HG03039 (cell line): ENCODE measurements at regions not wholly inside any gene's neighbourhood (a gene's known extent, or its start where the extent isn't known, plus 50 kb on each side); places are given as distances from the start of the nearest gene placed in this dataset.

Source experiments
- ATAC-seq: cut with Tn5 transposase; IDR thresholded peaks from one replicate; pipeline ENCODE4 v1.9.1; 2021; ENCODE audit warnings: mild to moderate bottlenecking, moderate library complexity; ENCODE audit not compliant: unreplicated experiment

GRCh38 chr13:110773480-110773879 lies 60.0 kb downstream of the ING1 start:
- ATAC-seq = no peak

DNA sequence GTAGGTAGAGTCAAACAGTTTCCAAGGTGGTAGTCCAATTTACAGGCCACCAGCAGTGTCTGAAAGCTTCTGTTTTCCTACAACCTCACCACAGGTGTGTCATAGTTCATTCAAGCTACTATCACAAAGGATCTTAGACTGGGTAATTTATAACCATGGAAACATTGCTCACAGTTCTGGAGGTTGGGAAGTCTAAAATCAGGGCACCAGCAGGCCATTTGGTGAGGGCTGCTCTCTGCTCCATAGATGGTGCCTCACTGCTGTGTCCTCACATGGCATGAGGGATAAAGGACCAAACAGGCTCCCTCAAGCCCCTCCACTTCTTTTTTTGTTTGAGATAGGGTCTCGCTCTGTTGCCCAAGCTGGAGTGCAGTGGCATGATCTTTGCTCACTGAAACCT lies 60.6 kb downstream of the ING1 start:
- no peak for ATAC-seq

- ATAC-seq = no peak
These were observed 61.0 kb downstream of the ING1 start for GRCh38 chr13:110774490-110774889.

GRCh38 chr13:110775576-110775975 lies 62.1 kb downstream of the ING1 start:
- no peak for ATAC-seq

DNA sequence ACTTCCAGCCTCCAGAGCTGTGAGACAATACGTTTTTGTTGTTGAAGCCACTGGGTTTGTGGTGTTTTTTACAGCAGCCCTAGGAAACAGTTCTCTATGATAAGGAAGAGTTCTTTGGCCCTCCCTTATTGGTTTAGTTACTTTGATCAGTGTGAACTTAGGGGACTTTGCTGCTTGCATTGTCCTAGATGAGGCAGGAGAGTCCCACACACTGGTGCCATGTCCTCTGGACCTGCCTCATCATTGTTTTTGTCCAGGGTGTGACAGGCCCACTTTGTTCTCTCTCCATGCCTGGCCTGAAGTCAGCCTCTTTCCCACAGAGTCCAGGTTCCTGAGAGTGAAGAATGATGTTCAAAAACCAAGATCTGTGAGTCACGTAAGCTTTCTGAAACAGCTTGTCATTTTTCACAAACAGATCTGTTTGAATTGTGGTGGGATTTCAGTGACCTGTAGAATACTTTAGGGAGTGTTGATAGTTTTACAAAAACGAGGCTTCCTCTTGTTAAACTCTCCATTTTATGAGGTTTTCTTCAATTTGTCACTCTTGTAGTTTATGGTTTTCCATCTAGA lies 63.8 kb downstream of the ING1 start:
- no peak for ATAC-seq

DNA sequence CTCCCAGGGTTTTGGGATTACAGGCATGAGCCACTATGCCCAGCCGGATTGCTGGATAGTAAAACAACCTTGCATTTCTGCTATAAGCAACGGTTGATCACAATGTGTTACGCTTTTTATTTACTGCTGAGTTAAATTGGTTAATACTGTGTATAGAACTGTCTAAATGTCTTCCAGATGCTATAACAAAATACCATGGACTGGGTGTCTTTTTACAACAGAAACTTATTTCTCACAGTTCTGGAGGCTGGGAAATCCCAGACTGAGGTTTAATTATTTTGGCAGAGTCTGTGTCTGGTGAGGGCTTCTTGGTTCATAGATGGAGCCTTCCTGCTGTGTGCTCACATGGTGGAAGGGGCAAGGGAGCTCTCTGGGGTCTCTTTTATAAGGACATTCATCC lies 65.5 kb downstream of the ING1 start:
- no peak for ATAC-seq

DNA sequence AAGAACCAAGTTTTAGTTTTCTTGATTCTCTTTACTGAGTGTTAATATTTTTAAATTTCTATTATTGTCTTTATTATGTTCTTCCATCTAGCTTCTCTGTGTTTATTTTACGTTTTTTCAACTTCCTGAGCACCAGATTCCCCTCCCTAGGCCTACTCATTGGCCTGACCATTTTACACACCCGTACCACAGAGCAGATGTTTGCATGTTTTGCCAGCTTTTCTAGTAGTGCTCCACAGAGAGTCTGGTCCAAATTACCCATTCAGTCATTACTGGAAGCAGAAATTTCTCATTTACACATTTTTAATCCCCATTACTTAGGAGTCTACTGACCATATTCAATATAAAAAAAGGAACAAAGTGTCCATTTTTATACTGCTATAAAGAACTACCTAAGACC lies 66.9 kb downstream of the ING1 start:
- no peak for ATAC-seq

GRCh38 chr13:110782185-110782584 lies 68.7 kb downstream of the ING1 start:
- ATAC-seq = no peak

GRCh38 chr13:110784704-110785103 lies 71.2 kb downstream of the ING1 start:
- ATAC-seq = no peak

DNA sequence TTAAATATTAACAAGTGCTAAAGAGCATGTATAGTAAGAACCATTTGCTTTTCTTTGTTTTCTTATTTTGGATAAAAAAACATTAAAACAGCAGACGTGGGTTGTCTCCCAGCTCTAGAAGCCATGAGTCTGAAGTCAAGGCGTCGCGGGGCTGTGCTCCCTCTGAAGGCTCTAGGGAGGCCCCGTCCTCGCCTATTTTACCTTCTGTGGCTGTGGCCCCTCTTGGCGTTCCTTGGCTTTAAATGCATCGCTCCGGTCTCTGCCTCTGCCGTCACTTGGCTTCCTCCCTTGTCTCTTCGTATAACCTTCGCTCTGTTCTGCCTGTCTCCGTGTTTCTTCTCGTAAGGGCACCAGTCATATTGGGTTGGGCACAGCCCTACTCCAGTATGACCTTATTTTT lies 75.3 kb downstream of the ING1 start:
- no peak for ATAC-seq

DNA sequence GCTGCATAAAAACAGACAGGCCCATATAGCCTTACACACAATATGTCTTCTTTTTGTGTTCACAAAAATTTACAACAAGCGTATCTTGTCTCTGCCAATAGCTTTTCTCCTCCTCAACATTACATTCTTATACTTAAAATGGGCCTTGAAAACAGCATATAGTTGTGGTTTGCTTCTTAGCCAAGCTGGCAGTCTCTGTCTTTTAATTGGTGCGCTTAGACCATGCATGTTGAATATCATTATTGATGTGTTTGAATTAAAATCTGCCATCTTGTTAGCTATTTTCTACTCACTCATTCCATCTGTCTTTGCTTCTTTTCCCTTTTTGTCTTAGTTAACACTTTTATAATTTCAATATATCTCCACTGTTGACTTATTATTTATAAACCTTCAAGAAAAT lies 76.4 kb downstream of the ING1 start:
- no peak for ATAC-seq

DNA sequence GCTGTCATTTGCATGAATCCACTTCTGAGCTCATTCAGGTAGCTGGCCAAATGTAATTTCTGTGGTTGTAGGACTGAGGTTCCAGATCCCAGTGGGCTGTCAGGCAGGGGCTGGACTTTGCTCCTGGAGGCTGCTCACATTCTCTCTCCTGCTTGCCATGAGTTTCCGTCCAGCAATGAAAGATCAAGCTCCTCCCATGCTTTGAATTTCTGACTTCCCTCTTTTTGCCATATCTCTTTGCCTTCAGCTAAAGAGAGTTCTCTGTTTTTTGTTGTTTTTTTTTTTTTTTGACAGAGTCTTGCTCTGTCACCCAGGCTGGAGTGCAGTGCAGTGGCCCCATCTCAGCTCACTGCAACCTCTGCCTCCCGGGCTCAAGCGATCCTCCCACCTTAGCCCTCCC lies 76.9 kb downstream of the ING1 start:
- no peak for ATAC-seq

DNA sequence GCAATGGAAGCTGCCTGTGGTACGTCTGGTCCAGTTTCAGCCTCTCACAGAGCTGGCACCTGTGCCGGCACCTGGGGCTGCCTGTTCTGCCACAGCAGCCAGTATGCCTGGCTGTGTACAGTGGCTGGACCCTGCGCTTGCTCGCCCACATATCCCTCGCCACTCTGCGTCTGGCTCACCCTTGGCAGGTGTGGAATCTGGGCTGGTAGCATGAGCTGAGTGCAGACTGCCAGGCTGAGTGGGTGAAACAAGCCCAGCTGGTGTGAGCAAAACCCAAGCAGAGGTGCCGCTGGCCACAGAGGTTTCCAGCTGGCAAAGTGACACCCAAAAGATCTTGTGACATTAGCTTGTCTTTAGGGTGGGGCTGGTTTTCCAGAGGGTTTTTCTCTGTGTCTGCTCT lies 80.7 kb downstream of the ING1 start:
- no peak for ATAC-seq

DNA sequence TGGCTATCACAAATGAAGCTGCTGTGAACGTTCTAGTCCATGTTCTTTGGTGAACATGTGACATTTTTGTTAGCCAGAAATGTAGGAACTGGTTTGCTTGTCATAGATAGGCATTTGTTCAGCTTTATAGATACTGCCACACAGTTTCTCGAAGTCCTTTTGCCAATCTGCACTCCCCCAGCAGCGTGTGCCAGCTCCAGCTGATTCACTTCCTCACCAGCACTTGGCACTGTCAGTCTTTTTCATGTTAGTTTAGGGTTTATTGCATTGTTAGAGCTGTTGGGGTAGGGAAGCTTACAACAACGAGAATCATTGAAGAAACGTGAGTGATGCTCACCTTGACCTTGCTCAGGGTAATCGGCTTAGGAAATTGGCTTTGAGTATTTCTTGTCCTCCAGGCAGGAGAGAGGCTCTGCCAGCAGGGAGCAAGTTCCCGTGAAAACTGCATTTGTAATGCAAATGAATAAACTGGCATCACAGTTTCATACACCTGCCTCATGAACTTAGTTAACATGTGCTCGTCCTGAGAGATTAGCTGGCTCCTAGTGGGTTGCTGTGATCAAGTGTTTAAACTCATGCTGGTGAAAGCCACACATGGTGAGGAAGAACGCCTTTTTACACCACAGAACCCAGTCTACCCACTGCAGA lies 83.9 kb downstream of the ING1 start:
- no peak for ATAC-seq

GRCh38 chr13:110798081-110798994 lies 84.8 kb downstream of the ING1 start:
- ATAC-seq = no peak

- ATAC-seq = no peak
These were observed 86.0 kb downstream of the ING1 start for GRCh38 chr13:110799246-110800236.

DNA sequence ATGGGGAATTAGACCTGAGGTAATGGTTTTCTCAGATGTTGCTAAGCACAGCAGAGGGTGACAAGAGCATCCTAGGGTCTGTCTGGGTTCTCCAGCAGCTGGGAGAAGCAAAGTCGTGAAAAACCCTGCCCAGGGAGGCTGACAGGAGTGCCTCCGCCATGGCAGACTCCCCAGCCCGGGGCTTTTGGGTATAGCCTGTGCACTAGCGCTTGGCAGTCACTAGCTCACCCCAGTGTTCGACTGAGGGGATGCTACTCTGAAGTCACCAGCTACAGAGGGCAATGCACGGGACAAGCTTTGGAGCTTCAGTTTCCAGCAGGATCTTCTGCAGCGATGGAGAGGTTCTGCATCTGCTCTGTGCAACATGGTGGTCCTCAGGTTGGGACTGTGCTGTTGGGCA lies 87.5 kb downstream of the ING1 start:
- ATAC-seq = no peak

- no peak for ATAC-seq
These were observed 88.8 kb downstream of the ING1 start for GRCh38 chr13:110802260-110802659.

DNA sequence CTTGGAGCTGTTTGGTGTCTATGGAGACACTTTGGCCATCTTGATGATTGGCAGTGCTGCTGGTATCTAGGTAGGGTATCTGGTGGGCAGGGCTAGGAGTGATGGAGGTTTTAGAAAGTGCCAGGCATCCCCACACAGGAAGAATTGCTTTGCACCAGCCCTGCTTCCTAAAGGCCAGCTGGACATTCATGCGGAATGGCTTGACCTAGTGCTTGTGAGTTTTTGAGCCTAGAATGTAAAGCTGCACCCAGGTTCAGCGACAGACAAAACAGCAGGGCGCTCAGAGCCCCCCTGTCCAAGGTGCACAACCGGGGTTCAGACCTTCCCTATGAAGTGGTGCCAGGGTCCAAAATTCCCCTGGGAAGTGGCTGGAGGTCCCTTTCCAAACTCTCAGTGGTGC lies 93.1 kb downstream of the ING1 start:
- no peak for ATAC-seq

DNA sequence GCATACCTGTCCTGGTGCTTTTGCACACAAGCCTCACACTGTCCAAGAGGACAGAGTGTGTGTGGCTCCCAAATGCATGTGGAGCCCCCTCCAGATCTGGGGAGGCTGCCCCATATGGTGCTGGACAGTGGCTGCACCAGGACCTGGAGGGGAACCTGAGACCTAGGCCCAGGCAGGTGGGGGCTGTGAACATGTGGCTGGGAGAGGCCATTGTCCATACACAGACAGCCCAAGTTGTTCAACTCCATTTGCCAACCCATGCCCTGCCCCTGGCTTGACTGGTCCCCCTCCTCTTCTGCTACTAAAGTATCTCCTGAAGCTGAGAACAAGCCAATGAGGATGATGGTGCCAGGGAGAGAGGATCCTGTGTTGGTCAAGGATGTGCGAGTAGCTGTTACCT lies 94.0 kb downstream of the ING1 start:
- ATAC-seq = no peak

DNA sequence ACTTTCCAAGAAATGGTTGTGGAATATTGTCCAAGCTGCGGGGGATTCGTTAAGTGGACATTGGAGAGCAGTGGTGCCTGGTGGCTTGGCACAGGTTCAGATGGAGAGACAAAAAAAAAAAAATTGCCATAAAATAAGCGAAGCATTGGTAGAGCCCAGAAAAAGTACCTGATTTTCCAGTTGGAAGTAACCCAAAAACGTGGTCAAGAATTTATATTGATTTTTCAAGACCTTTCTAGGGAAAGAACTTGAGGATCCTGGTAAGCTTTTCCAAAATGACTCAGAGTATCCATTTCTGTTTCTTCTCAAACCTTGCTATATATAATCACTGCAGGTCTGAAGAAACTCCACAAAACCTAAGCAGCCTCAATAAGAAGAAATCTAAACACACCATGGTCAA lies 94.6 kb downstream of the ING1 start:
- no peak for ATAC-seq
